ENCODE measurements at regions not wholly inside any gene's neighbourhood (a gene's known extent, or its start where the extent isn't known, plus 50 kb on each side); places are given as distances from the start of the nearest gene placed in this dataset.

- Histone ChIP-seq H4K20me1 (replicated peaks in 1 of 2; ENCODE audit: control insufficient read depth in 1 of 2, insufficient read depth in 2 of 2, low read length in 2 of 2) (no peaks in the 10 kb centered on the region), H2BK20ac (ENCODE audit: low read length) (no peak overlapping the region), H3K36me3 (ENCODE audit: control insufficient read depth in 2 of 4, insufficient read depth in 4 of 4, low read length in 3 of 4) (no peaks in the 10 kb centered on the region), H3K14ac (ENCODE audit: insufficient read length) (no peak overlapping the region), H3K56ac (replicated peaks; ENCODE audit: insufficient read length, low read depth, low read length) (no peak overlapping the region), H3K9me3 (ENCODE audit: insufficient read depth in 2 of 2, low read depth in 1 of 2, low read length in 1 of 2) (no peaks in the 10 kb centered on the region), H3K27me3 (replicated peaks in 1 of 4; ENCODE audit: control insufficient read depth in 3 of 4, extremely low read depth in 1 of 4, insufficient read depth in 3 of 4, low read length in 3 of 4) (no peaks in the 10 kb centered on the region), H3K79me2 (ENCODE audit: control insufficient read depth in 1 of 2, insufficient read depth in 2 of 2, low read length in 2 of 2) (no peaks in the 10 kb centered on the region), H4K91ac (replicated peaks; ENCODE audit: insufficient read length, low read length) (no peak overlapping the region), H3K4me3 (ENCODE audit: extremely low read depth in 1 of 4, insufficient read depth in 2 of 4, low read depth in 3 of 4, low read length in 4 of 4) (no peak overlapping the region), H2AFZ (ENCODE audit: low read length) (no peak overlapping the region), H3K4me1 (replicated peaks in 1 of 4; ENCODE audit: control insufficient read depth in 3 of 4, insufficient read depth in 4 of 4, low read length in 3 of 4) (no peaks in the 10 kb centered on the region), H4K8ac (ENCODE audit: extremely low read depth, insufficient read depth, low read length) (no peak overlapping the region), H3K27ac (ENCODE audit: low read depth, low read length) (no peak overlapping the region), H2AK5ac (ENCODE audit: low read depth, low read length) (no peak overlapping the region), H3K4me2 (ENCODE audit: insufficient read depth in 1 of 2, low read depth in 2 of 2, low read length in 2 of 2) (no peak overlapping the region), H2BK12ac (ENCODE audit: low read depth, low read length) (no peak overlapping the region), H2BK120ac (replicated peaks; ENCODE audit: low read depth, low read length) (no peak overlapping the region), H3K23ac (ENCODE audit: insufficient read length) (no peak overlapping the region), H3K9ac (replicated peaks in 1 of 4; ENCODE audit: extremely low read depth in 1 of 4, low read depth in 3 of 4, low read length in 3 of 4) (no peak overlapping the region), H3K23me2 (ENCODE audit: low read depth, low read length) (no peaks in the 10 kb centered on the region), H2BK5ac (ENCODE audit: low read depth, low read length) (no peak overlapping the region), H3K18ac (ENCODE audit: extremely low read depth, low read length) (no peak overlapping the region), H3K79me1 (ENCODE audit: low read depth, low read length) (no peaks in the 10 kb centered on the region), H2BK15ac (ENCODE audit: low read length) (no peak overlapping the region), H3K4ac (replicated peaks; ENCODE audit: insufficient read length, low read depth, low read length) (no peak overlapping the region), H4K5ac (ENCODE audit: insufficient read length, low read depth, low read length) (no peak overlapping the region)
- CTCF ChIA-PET (ENCODE audit: partially characterized antibody) = interaction anchor here (2.3 to 3.0 kb wide), 2 partner anchors 11 to 345 kb away, joined by 9 to 10 read pairs; no protein-coding TSS in a partner anchor
- 88% methylated on average over 7 of the region's 7 CpGs; no CpG with 5 or more reads in 1 of the 2 experiments for WGBS, 2 experiments (ENCODE audit: extremely low coverage in 1 of 2, insufficient coverage in 1 of 2, insufficient read length in 1 of 2, insufficient replicate concordance in 2 of 2, low coverage in 1 of 2, low lambda C conversion rate in 2 of 2, missing lambda C conversion rate in 1 of 2)
- DNase-seq (ENCODE audit: low read depth in 1 of 2, low spot score in 2 of 2) (no peak), FAIRE-seq (no peak)
- POLR2A ChIA-PET (ENCODE audit: partially characterized antibody) = no interaction called here
- TF ChIP-seq GABPA (IDR thresholded peaks at IDR 0.05; ENCODE audit: borderline replicate concordance, insufficient read depth, low read length) (no peak), YY1 (IDR thresholded peaks at IDR 0.05; ENCODE audit: low read depth, low read length) (no peak), SP4 (IDR thresholded peaks at IDR 0.05; ENCODE audit: low read length) (no peak), ASH2L (IDR thresholded peaks at IDR 0.05; ENCODE audit: low read length) (no peak), BRCA1 (IDR thresholded peaks at IDR 0.05; ENCODE audit: low read depth, low read length) (no peak), PHF8 (conservative IDR thresholded peaks at IDR 0.05; ENCODE audit: low read depth, low read length) (no peak), KDM5A (IDR thresholded peaks at IDR 0.05; ENCODE audit: low read length) (no peak), SP2 (IDR thresholded peaks at IDR 0.05; ENCODE audit: low read length) (no peak), CTBP2 (IDR thresholded peaks at IDR 0.05; ENCODE audit: borderline replicate concordance, insufficient read depth, insufficient read length, low read length) (no peak), RAD21 (IDR thresholded peaks at IDR 0.05 in 1 of 2, conservative IDR thresholded peaks at IDR 0.05 in 1 of 2; ENCODE audit: low read depth in 2 of 2, low read length in 2 of 2) (no peak), JUND (IDR thresholded peaks at IDR 0.05; ENCODE audit: low read length) (no peak), CHD1 (IDR thresholded peaks at IDR 0.05; ENCODE audit: low read depth, low read length) (no peak), HDAC6 (IDR thresholded peaks at IDR 0.05; ENCODE audit: low read depth, low read length) (no peak)
Observed at GRCh38 chr9:89942643-89943042, 337.8 kb downstream of the GADD45G start.

Measured in H1 (cell line).